COLO668 (cell line): ENCODE measurements at regions not wholly inside any gene's neighbourhood (a gene's known extent, or its start where the extent isn't known, plus 50 kb on each side); places are given as distances from the start of the nearest gene placed in this dataset.

ENCODE experiments used
- DNase-seq: peaks from one replicate; lab custom pipeline; 2025; ENCODE audit not compliant: unreplicated experiment; lab: John Stamatoyannopoulos, UW

- no peak for DNase-seq
These were observed 370.2 kb downstream of the EN1 start for GRCh38 chr2:118477111-118477862.

- no peak for DNase-seq
These were observed 371.7 kb downstream of the EN1 start for GRCh38 chr2:118475622-118476205.

GRCh38 chr2:118474541-118474920, 372.9 kb downstream of the EN1 start:
- no peak for DNase-seq

- no peak for DNase-seq
These were observed 373.5 kb downstream of the EN1 start for GRCh38 chr2:118473846-118474540.

GRCh38 chr2:118473241-118473640, 374.2 kb downstream of the EN1 start:
- no peak for DNase-seq

- no peak for DNase-seq
These were observed 377.2 kb downstream of the EN1 start for GRCh38 chr2:118470297-118470696.

- DNase-seq: no peak
These were observed 378.3 kb downstream of the EN1 start for GRCh38 chr2:118469103-118469502.

GRCh38 chr2:118464546-118465265, 376.4 kb downstream of the INSIG2 start:
- DNase-seq: no peak

GRCh38 chr2:118464046-118464445, 375.8 kb downstream of the INSIG2 start:
- no peak for DNase-seq

- DNase-seq: no peak
These were observed 372.2 kb downstream of the INSIG2 start for GRCh38 chr2:118460425-118460824.

GRCh38 chr2:118459426-118459825, 371.2 kb downstream of the INSIG2 start:
- no peak for DNase-seq

GRCh38 chr2:118457951-118458350, 369.7 kb downstream of the INSIG2 start:
- DNase-seq: no peak

GRCh38 chr2:118449401-118449800, 361.1 kb downstream of the INSIG2 start:
- no peak for DNase-seq

- no peak for DNase-seq
These were observed 355.3 kb downstream of the INSIG2 start for GRCh38 chr2:118443596-118443995.

- no peak for DNase-seq
These were observed 354.8 kb downstream of the INSIG2 start for GRCh38 chr2:118442996-118443553.

GRCh38 chr2:118442046-118442445, 353.8 kb downstream of the INSIG2 start:
- DNase-seq: no peak

GRCh38 chr2:118440404-118441098, 352.3 kb downstream of the INSIG2 start:
- DNase-seq: no peak

GRCh38 chr2:118437501-118437900, 349.2 kb downstream of the INSIG2 start:
- no peak for DNase-seq

GRCh38 chr2:118431997-118432396, 343.7 kb downstream of the INSIG2 start:
- DNase-seq: no peak

GRCh38 chr2:118431586-118431985, 343.3 kb downstream of the INSIG2 start:
- DNase-seq: no peak

- no peak for DNase-seq
These were observed 342.9 kb downstream of the INSIG2 start for GRCh38 chr2:118431165-118431517.
